ENCODE measurements at regions not wholly inside any gene's neighbourhood (a gene's known extent, or its start where the extent isn't known, plus 50 kb on each side); places are given as distances from the start of the nearest gene placed in this dataset.

DNA sequence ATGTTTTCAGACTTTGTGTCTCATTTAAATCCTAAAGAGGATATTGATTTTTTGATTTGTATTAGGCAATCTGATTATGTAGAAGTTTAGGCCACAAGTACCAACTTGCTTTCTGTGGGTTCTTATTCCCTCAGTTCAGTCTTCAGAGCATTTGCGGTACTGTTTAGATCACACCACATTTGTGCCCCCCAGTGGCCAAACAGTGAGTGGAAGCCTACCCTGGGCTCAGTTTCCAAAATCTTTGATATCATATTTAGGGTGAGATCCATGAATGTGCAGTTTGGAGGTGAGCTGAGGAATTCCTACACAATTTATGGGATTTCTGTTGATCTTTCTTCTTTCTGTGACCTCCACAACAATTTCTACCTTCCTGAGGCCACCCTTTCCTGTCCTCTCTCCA lies 92.3 kb upstream of the FUT9 start:
- TF ChIP-seq, protein P1, sequence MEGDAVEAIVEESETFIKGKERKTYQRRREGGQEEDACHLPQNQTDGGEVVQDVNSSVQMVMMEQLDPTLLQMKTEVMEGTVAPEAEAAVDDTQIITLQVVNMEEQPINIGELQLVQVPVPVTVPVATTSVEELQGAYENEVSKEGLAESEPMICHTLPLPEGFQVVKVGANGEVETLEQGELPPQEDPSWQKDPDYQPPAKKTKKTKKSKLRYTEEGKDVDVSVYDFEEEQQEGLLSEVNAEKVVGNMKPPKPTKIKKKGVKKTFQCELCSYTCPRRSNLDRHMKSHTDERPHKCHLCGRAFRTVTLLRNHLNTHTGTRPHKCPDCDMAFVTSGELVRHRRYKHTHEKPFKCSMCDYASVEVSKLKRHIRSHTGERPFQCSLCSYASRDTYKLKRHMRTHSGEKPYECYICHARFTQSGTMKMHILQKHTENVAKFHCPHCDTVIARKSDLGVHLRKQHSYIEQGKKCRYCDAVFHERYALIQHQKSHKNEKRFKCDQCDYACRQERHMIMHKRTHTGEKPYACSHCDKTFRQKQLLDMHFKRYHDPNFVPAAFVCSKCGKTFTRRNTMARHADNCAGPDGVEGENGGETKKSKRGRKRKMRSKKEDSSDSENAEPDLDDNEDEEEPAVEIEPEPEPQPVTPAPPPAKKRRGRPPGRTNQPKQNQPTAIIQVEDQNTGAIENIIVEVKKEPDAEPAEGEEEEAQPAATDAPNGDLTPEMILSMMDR (IDR thresholded peaks at IDR 0.05; ENCODE audit: insufficient read depth, low read length, poor library complexity, severe bottlenecking) = peak; percentile 32
- no peak for TF ChIP-seq EZH2phosphoT487 (conservative IDR thresholded peaks at IDR 0.05; ENCODE audit: low read length)

Measured in SU-DHL-6 (cell line).